Upper lobe of left lung (tissue), 4 donors: ENCODE measurements at regions not wholly inside any gene's neighbourhood (a gene's known extent, or its start where the extent isn't known, plus 50 kb on each side); places are given as distances from the start of the nearest gene placed in this dataset.

Experiments used
- EP300 ChIP-seq, 4 donors: sonication (generic); formaldehyde crosslinking; IDR thresholded peaks; one replicate each; pipeline ENCODE4 v1.5.1; 2017; ENCODE audit warnings: antibody characterized with exemption in 4 of 4, control low read depth in 2 of 4
- POLR2A ChIP-seq, 4 donors: fragments of 450-650 bp; IDR thresholded peaks; one replicate each; pipeline ENCODE4 v1.5.1; 2016 to 2017; ENCODE audit warnings: antibody characterized with exemption in 4 of 4, mild to moderate bottlenecking in 2 of 4
- POLR2AphosphoS5 ChIP-seq, 2 donors: sonication (generic); formaldehyde crosslinking; IDR thresholded peaks; one replicate each; pipeline ENCODE4 v1.5.1; 2017; ENCODE audit warnings: antibody characterized with exemption in 2 of 2
- TF ChIP-seq, protein P1 (sequence below), 6 experiments: fragments of 450-650 bp in 4 of 6; fragments of 200-600 bp in 2 of 6; sonication (generic) in 2 of 6; IDR thresholded peaks; one replicate each; pipeline ENCODE4 v1.5.1; 2016 to 2019; ENCODE audit warnings: antibody characterized with exemption in 6 of 6

DNA sequence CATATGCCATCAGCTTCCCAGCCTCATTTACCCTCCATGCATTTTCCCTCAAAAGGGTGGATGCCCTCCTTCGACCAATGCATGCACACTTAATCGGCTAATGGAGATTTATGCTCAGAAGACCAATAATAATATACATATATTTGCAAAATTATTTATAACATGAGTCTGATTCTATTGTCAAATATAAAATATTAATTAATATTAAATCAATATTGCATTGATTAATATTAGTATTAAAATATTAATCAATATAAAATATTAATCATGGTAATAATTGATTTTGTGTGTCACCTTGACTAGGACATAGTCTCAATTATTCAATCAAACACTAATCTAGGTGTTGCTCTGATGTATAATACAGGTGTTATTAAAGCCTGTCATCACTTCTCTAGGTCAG is 1282.5 kb downstream of the TMEM121 start:
- TF ChIP-seq, protein P1, sequence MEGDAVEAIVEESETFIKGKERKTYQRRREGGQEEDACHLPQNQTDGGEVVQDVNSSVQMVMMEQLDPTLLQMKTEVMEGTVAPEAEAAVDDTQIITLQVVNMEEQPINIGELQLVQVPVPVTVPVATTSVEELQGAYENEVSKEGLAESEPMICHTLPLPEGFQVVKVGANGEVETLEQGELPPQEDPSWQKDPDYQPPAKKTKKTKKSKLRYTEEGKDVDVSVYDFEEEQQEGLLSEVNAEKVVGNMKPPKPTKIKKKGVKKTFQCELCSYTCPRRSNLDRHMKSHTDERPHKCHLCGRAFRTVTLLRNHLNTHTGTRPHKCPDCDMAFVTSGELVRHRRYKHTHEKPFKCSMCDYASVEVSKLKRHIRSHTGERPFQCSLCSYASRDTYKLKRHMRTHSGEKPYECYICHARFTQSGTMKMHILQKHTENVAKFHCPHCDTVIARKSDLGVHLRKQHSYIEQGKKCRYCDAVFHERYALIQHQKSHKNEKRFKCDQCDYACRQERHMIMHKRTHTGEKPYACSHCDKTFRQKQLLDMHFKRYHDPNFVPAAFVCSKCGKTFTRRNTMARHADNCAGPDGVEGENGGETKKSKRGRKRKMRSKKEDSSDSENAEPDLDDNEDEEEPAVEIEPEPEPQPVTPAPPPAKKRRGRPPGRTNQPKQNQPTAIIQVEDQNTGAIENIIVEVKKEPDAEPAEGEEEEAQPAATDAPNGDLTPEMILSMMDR (IDR thresholded peaks at IDR 0.05): no peak
- TF ChIP-seq POLR2A (IDR thresholded peaks at IDR 0.05) (no peak), POLR2AphosphoS5 (IDR thresholded peaks at IDR 0.05) (no peak), EP300 (IDR thresholded peaks at IDR 0.05) (no peak)
